Kidney (tissue), 13 donors: ENCODE measurements at regions not wholly inside any gene's neighbourhood (a gene's known extent, or its start where the extent isn't known, plus 50 kb on each side); places are given as distances from the start of the nearest gene placed in this dataset.
"Not testable (repeated sequence)": the region's sequence is repeated elsewhere in the genome, so short reads cannot be mapped to it uniquely, and the experiment has no call there.

ENCODE experiments used
- DNase-seq, 5 donors: peaks; one replicate each; pipeline ENCODE4 v3.0.0-alpha.2; 2013 to 2020
- FAIRE-seq: peaks from 2 replicates; lab custom pipeline; 2012; peaks lifted over from hg19 to GRCh38; lab: Jason Lieb, UNC
- H3K27ac ChIP-seq, 2 donors: one replicate each; pipeline ENCODE4 v1.7.0; 2013; ENCODE audit warnings: low read depth in 2 of 2, low read length in 2 of 2, inconsistent platforms in 1 of 2
- H3K27me3 ChIP-seq: one replicate; pipeline ENCODE4 v1.7.1; 2013; ENCODE audit warnings: low read length, inconsistent platforms; ENCODE audit not compliant: control insufficient read depth, insufficient read depth
- H3K36me3 ChIP-seq, 3 donors: one replicate each; pipeline versions ENCODE4 v1.7.0 to v1.7.1; 2013; ENCODE audit warnings: low read length in 3 of 3, control low read depth in 1 of 3, inconsistent platforms in 1 of 3; ENCODE audit not compliant: insufficient read depth in 3 of 3, control insufficient read depth in 2 of 3
- H3K4me1 ChIP-seq, 3 donors: one replicate each; pipeline versions ENCODE4 v1.7.0 to v1.7.1; 2013; ENCODE audit warnings: low read length in 3 of 3, inconsistent platforms in 1 of 3, low read depth in 1 of 3; ENCODE audit not compliant: control insufficient read depth in 2 of 3, insufficient read depth in 2 of 3
- H3K4me3 ChIP-seq, 3 donors: one replicate each; pipeline versions ENCODE4 v1.7.0 to v1.8.1; 2013; ENCODE audit warnings: low read length in 3 of 3, control low read depth in 1 of 3, inconsistent platforms in 1 of 3
- H3K9ac ChIP-seq, 3 donors: one replicate each; pipeline versions ENCODE4 v1.7.0 to v1.7.1; 2013; ENCODE audit warnings: low read length in 3 of 3, control low read depth in 1 of 3, inconsistent platforms in 1 of 3
- H3K9me3 ChIP-seq, 3 donors: one replicate each; pipeline versions ENCODE4 v1.7.0 to v1.7.1; 2013; ENCODE audit warnings: low read length in 3 of 3, control low read depth in 1 of 3, inconsistent platforms in 1 of 3; ENCODE audit not compliant: control insufficient read depth in 2 of 3, insufficient read depth in 1 of 3
- intact Hi-C: fragments of 100-400 bp; cut with DNase I; formaldehyde crosslinking; loops from one replicate; pipeline ENCODE4 v1.11.1; 2022
- TF ChIP-seq, protein P1 (sequence below): IDR thresholded peaks from 3 replicates; pipeline ENCODE4 v1.5.1; 2012; ENCODE audit warnings: mild to moderate bottlenecking, moderate library complexity, borderline replicate concordance; ENCODE audit not compliant: insufficient read depth; ENCODE audit errors: extremely low read depth
- donor health status: control.
- donor health status: control.
- donor health status: control.
- donor health status: control.
- donor health status: control.
- donor health status: DM: yes; HTN: yes; CAD: no.
- donor health status: Normal renal cell carcinoma (clear cell type).

DNA sequence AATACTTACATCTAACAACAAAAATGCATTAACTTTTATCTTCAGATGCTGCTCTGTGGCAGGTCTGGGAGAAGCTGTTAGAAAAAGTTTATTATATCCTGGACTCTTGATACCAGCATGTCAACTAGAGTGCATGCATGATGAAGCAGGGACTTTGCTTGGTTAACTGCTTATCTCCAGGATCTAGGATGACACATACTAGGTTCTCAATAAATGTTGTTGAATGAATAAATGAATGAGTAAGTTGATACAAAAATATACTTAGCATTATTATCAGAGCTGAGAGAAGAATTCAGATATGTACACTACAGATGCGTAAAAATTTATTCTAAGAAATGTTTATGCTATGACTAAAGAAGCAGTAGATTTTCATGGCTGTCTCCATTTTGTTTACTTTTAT lies 304.3 kb downstream of the LTN1 start:
- Histone ChIP-seq H3K9me3 (no peaks in the 10 kb centered on the region), H3K9ac (no peak overlapping the region), H3K27me3 (no peaks in the 10 kb centered on the region), H3K4me3 (no peak overlapping the region), H3K36me3 (no peaks in the 10 kb centered on the region), H3K4me1 (no peaks in the 10 kb centered on the region), H3K27ac (no peak overlapping the region)
- FAIRE-seq (no peak), DNase-seq (no peak)
- TF ChIP-seq, protein P1, sequence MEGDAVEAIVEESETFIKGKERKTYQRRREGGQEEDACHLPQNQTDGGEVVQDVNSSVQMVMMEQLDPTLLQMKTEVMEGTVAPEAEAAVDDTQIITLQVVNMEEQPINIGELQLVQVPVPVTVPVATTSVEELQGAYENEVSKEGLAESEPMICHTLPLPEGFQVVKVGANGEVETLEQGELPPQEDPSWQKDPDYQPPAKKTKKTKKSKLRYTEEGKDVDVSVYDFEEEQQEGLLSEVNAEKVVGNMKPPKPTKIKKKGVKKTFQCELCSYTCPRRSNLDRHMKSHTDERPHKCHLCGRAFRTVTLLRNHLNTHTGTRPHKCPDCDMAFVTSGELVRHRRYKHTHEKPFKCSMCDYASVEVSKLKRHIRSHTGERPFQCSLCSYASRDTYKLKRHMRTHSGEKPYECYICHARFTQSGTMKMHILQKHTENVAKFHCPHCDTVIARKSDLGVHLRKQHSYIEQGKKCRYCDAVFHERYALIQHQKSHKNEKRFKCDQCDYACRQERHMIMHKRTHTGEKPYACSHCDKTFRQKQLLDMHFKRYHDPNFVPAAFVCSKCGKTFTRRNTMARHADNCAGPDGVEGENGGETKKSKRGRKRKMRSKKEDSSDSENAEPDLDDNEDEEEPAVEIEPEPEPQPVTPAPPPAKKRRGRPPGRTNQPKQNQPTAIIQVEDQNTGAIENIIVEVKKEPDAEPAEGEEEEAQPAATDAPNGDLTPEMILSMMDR: no peak
- intact Hi-C loops: no loop called here

DNA sequence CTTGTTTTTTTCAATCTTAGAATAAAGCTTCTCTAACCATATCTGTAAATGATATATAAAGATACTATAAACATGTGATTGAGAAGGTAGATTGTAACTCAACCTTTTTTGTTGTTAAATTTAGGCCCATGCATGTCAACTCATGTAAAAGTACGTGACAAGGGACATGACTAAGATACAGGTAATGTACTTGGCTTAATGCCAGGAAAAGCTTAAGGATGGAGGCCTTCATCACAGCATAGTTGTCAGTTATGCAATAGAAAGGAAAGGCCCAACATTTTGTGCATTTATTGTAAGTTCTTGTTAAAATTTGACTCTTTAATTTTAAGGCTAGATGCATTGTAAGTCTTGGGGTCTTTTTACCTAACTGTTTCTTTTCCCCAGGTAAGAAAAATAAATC lies 305.1 kb downstream of the LTN1 start:
- Histone ChIP-seq H3K9me3 (no peaks in the 10 kb centered on the region), H3K4me1 (no peaks in the 10 kb centered on the region), H3K36me3 (no peaks in the 10 kb centered on the region), H3K9ac (no peak overlapping the region), H3K27me3 (no peaks in the 10 kb centered on the region), H3K4me3 (no peak overlapping the region), H3K27ac (no peak overlapping the region)
- no peak for DNase-seq
- TF ChIP-seq, protein P1: no peak
- intact Hi-C loops: no loop called here
- FAIRE-seq: no peak

DNA sequence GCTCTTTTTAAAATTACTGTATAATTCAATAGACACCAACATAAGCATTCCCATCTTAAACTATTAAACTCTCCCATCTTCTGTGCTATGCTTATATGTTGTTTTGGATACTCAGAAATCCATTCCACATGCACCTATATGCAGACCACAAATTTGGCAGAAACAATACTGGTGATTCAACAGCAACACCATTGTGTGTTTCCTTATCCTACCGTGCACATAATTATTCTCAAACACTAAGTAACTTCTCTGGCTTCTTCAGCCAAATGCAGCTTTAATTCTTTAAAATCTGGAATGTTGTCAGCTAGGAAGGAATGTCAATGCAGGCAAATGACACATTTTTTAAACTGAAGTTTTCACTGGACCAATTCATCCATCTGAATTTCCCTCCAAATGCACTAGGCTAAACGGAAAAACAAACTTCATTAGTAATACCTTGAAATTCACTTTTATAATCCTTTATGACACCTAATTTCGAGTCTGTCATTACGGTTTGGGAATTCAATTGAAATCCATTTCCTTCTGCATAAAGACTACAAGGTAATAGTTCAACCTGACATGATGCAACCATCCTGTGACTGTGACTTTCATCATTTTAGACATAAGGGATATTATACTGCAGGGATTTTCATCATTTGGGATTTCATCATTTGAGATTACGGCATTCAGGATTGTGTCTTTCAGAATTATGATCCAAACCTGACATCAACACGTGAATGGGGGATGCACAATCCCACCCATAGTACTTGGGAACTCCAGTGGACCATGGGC lies 308.5 kb downstream of the LTN1 start:
- no peak for FAIRE-seq
- DNase-seq: no peak
- intact Hi-C loops: no loop called here
- no peaks in the 10 kb centered on the region for H3K27me3 ChIP-seq
- no peak overlapping the region for H3K4me3 ChIP-seq
- no peaks in the 10 kb centered on the region for H3K4me1 ChIP-seq
- TF ChIP-seq, protein P1: no peak
- no peaks in the 10 kb centered on the region for H3K9me3 ChIP-seq
- H3K27ac ChIP-seq: no peak overlapping the region
- H3K36me3 ChIP-seq: no peaks in the 10 kb centered on the region
- no peak overlapping the region for H3K9ac ChIP-seq

DNA sequence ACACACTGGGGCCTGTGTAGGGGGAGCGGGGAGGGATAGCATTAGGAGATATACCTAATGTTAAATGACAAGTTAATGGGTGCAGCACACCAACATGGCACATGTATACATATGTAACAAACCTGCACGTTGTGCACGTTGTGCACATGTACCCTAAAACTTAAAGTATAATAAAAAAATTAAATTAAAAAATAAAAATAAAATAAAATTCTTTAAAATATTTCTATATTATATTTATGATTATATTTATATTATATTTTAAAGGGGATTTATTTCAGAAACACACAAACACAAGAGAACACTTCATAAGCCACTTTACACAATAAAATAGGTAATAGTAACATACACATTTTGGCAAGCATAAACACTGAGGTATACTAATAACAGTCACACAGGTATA lies 309.8 kb downstream of the LTN1 start:
- H3K4me3 ChIP-seq, intact Hi-C loops, H3K36me3 ChIP-seq, FAIRE-seq, H3K9ac ChIP-seq, H3K27me3 ChIP-seq, DNase-seq, H3K9me3 ChIP-seq, H3K4me1 ChIP-seq, H3K27ac ChIP-seq: not testable (repeated sequence)

DNA sequence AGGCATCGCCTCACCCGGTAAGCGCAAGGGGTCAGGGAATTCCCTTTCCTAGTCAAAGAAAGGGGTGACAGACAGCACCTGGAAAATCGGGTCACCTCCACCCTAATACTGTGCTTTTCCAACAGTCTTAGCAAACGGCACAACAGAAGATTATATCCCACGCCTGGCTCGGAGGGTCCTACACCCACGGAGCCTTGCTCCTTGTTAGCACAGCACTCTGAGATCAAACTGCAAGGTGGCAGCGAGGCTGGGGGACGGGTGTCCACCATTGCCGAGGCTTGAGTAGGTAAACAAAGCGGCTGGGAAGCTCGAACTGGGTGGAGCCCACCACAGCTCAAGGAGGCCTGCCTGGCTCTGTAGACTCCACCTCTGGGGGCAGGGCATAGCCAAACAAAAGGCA lies 315.6 kb downstream of the LTN1 start:
- intact Hi-C loops, H3K4me1 ChIP-seq, FAIRE-seq, H3K9me3 ChIP-seq, H3K27me3 ChIP-seq, H3K4me3 ChIP-seq, H3K27ac ChIP-seq, H3K9ac ChIP-seq, DNase-seq, H3K36me3 ChIP-seq: not testable (repeated sequence)
